NB4 (cell line): ENCODE measurements at regions not wholly inside any gene's neighbourhood (a gene's known extent, or its start where the extent isn't known, plus 50 kb on each side); places are given as distances from the start of the nearest gene placed in this dataset.

Experiments
- CTCF ChIP-seq: IDR thresholded peaks from one replicate; pipeline ENCODE4 v1.5.1; 2012; ENCODE audit warnings: low read depth, low read length
- MYC ChIP-seq: IDR thresholded peaks from 2 replicates; pipeline ENCODE4 v1.6.1; 2011; ENCODE audit warnings: low read depth, low read length

DNA sequence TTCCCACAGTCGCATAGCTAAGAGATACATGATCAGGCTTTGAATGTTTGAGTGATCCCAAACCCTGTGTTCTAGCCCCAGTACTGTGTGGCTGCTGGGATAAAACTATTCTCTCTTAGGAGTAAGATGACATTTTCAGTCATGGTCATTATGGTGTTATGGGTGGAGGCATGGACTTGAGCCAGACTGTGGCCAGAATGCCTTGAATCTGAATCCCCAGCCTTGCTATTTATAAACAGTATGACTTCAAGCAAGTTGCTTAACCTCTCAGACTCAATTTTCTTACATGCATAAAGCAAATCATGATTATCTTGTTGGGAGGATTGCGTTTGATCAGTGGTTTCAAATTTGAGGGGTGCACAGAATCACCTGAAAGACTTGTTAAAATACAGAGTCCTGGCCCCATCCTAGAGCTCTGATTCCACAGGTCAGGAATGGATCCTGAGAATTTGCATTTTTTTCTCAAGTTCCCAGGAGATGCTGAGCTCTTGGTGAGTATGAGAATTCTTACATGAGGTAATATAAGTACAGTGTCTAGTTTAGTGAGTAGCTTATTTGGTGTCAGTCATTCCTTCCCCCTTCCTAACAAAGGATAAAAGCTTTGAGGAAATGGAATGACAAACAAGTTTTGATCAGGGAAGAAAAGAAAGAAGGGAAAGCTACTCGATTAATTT, 571.7 kb downstream of the METTL15 start:
- TF ChIP-seq CTCF (no peak), MYC (no peak)
